K562 (cell line): ENCODE measurements at regions not wholly inside any gene's neighbourhood (a gene's known extent, or its start where the extent isn't known, plus 50 kb on each side); places are given as distances from the start of the nearest gene placed in this dataset.

Experiments
- ADNP ChIP-seq: fragments of 200-800 bp; sonication (Bioruptor generic); IDR thresholded peaks from 2 replicates; pipeline ENCODE4 v1.6.1; 2016; ENCODE audit warnings: missing genetic modification characterization, missing compliant biosample characterization
- ARNT ChIP-seq, 2 experiments: fragments of 450-650 bp; IDR thresholded peaks; 2 replicates each; pipeline ENCODE4 v1.6.1; 2016; ENCODE audit warnings: mild to moderate bottlenecking in 1 of 2
- CBFB ChIP-seq: sonication (generic); formaldehyde crosslinking; IDR thresholded peaks from 2 replicates; pipeline ENCODE4 v1.4.0; 2020; ENCODE audit warnings: mild to moderate bottlenecking, missing genetic modification reagents
- CCNT2 ChIP-seq: IDR thresholded peaks from 2 replicates; pipeline ENCODE4 v1.6.1; 2011; ENCODE audit warnings: borderline replicate concordance, low read depth, mild to moderate bottlenecking, moderate library complexity, mixed read lengths, low read length; ENCODE audit not compliant: insufficient read length; ENCODE audit errors: extremely low read depth
- COPS2 ChIP-seq: fragments of 450-650 bp; conservative IDR thresholded peaks from 2 replicates; pipeline ENCODE4 v1.6.1; 2016; ENCODE audit warnings: mild to moderate bottlenecking, moderate library complexity
- FOXK2 ChIP-seq, 2 experiments: fragments of 450-650 bp; IDR thresholded peaks in 1 of 2; conservative IDR thresholded peaks in 1 of 2; 2 replicates each; pipeline ENCODE4 v1.6.1; 2016; ENCODE audit warnings: low read depth in 2 of 2, mild to moderate bottlenecking in 1 of 2
- FOXM1 ChIP-seq, 2 experiments: fragments of 450-650 bp in 1 of 2; sonication (generic) in 1 of 2; formaldehyde crosslinking in 1 of 2; IDR thresholded peaks; 2 replicates each; pipeline versions ENCODE4 v1.6.1 to v1.9.0; 2017 to 2022; ENCODE audit warnings: low read depth in 2 of 2, mild to moderate bottlenecking in 2 of 2, missing genetic modification reagents in 1 of 2, moderate library complexity in 1 of 2
- FOXP1 ChIP-seq: sonication (generic); formaldehyde crosslinking; IDR thresholded peaks from 2 replicates; pipeline ENCODE4 v1.8.0; 2022; ENCODE audit warnings: mild to moderate bottlenecking, missing genetic modification reagents
- HDAC3 ChIP-seq: fragments of 450-650 bp; IDR thresholded peaks from 2 replicates; pipeline ENCODE4 v1.6.1; 2018; ENCODE audit warnings: borderline replicate concordance, mild to moderate bottlenecking, moderate library complexity; ENCODE audit not compliant: partially characterized antibody
- IRF9 ChIP-seq: fragments of 450-650 bp; IDR thresholded peaks from 2 replicates; pipeline ENCODE4 v1.6.1; 2016; ENCODE audit warnings: missing biosample characterization, missing genetic modification characterization
- JUNB ChIP-seq: fragments of 450-650 bp; formaldehyde crosslinking; conservative IDR thresholded peaks from 2 replicates; pipeline ENCODE4 v1.4.0; 2020; ENCODE audit warnings: mild to moderate bottlenecking
- L3MBTL2 ChIP-seq: fragments of 450-650 bp; IDR thresholded peaks from 2 replicates; pipeline ENCODE4 v1.6.1; 2016; ENCODE audit warnings: mild to moderate bottlenecking, moderate library complexity
- MAFG ChIP-seq: fragments of 450-650 bp; conservative IDR thresholded peaks from 2 replicates; pipeline ENCODE4 v1.6.1; 2016; ENCODE audit warnings: missing genetic modification characterization, missing compliant biosample characterization
- MAX ChIP-seq: sonication (generic); formaldehyde crosslinking; IDR thresholded peaks from 2 replicates; pipeline ENCODE4 v1.9.0; 2022; ENCODE audit warnings: mild to moderate bottlenecking, missing genetic modification reagents
- MNT ChIP-seq, 2 experiments: fragments of 450-650 bp; conservative IDR thresholded peaks; 2 replicates each; pipeline ENCODE4 v1.6.1; 2017; ENCODE audit warnings: mild to moderate bottlenecking in 2 of 2, moderate library complexity in 2 of 2
- MTA1 ChIP-seq: fragments of 450-650 bp; IDR thresholded peaks from 2 replicates; pipeline ENCODE4 v1.6.1; 2017; ENCODE audit warnings: borderline replicate concordance
- POLR2A ChIP-seq: fragments of 450-650 bp; conservative IDR thresholded peaks from 2 replicates; pipeline ENCODE4 v1.6.1; 2016
- RAD51 ChIP-seq: fragments of 450-650 bp; IDR thresholded peaks from 2 replicates; pipeline ENCODE4 v1.7.1; 2016; ENCODE audit warnings: low read depth, mild to moderate bottlenecking, borderline replicate concordance
- SIN3A ChIP-seq, 2 experiments: fragments of 150-350 bp in 1 of 2; IDR thresholded peaks; 2 replicates each; pipeline ENCODE4 v1.6.1; 2011 to 2016; ENCODE audit warnings: borderline replicate concordance in 2 of 2, low read depth in 2 of 2, low read length in 2 of 2, mild to moderate bottlenecking in 2 of 2, moderate library complexity in 2 of 2; ENCODE audit not compliant: control insufficient read depth in 1 of 2
- TGIF2 ChIP-seq: sonication (generic); formaldehyde crosslinking; IDR thresholded peaks from 2 replicates; pipeline ENCODE4 v1.8.1; 2022; ENCODE audit warnings: mild to moderate bottlenecking, missing genetic modification reagents, moderate library complexity
- ZNF121 ChIP-seq: sonication (generic); formaldehyde crosslinking; conservative IDR thresholded peaks from 2 replicates; pipeline ENCODE4 v1.8.0; 2022; ENCODE audit warnings: missing genetic modification reagents
- ZNF133 ChIP-seq: fragments of 250-450 bp; sonication (Bioruptor Pico); IDR thresholded peaks from 2 replicates; pipeline ENCODE4 v1.4.0; 2020; ENCODE audit warnings: mild to moderate bottlenecking
- ZNF347 ChIP-seq: fragments of 450-650 bp; formaldehyde crosslinking; IDR thresholded peaks from 2 replicates; pipeline ENCODE4 v1.4.0; 2020; ENCODE audit warnings: low read depth, mild to moderate bottlenecking, moderate library complexity
- ZNF507 ChIP-seq: conservative IDR thresholded peaks from 2 replicates; pipeline ENCODE4 v1.6.1; 2017; ENCODE audit warnings: missing genetic modification characterization, missing compliant biosample characterization
- ZNF79 ChIP-seq: fragments of 250-450 bp; sonication (Bioruptor Pico); IDR thresholded peaks from 2 replicates; pipeline ENCODE4 v1.4.0; 2020; ENCODE audit warnings: low read depth, mild to moderate bottlenecking, moderate library complexity

GRCh38 chr11:69382131-69383128 lies 88.5 kb downstream of the MYEOV start (continued):
- TF ChIP-seq CBFB (0 out of 2 replicates have a peak, but pooled peaks have one; percentile 6), HDAC3 (no peak), MAFG (tag) (peak; percentile 86), IRF9 (tag) (0 out of 2 replicates have a peak, but pooled peaks have one; percentile 37), ZNF79 (CRISPR knock-in tag) (no peak), CCNT2 (no peak), COPS2 (no peak), FOXP1 (no peak; the same call in 1 of the 2 replicates), SIN3A (IDR thresholded peaks at IDR 0.05; ENCODE audit: borderline replicate concordance in 2 of 2, control insufficient read depth in 1 of 2, low read depth in 2 of 2, low read length in 2 of 2) (peak; percentile 46 to 69; a peak in 1 of 4 replicates), ZNF133 (CRISPR knock-in tag) (no peak), MTA1 (peak; percentile 25; the same call in 1 of the 2 replicates), MAX (CRISPR knock-in tag) (peak; percentile 62), L3MBTL2 (peak; percentile 82; the same call in 1 of the 2 replicates), JUNB (CRISPR knock-in tag) (no peak), ZNF347 (CRISPR knock-in tag) (no peak), TGIF2 (CRISPR knock-in tag) (no peak), FOXM1 (IDR thresholded peaks at IDR 0.05; ENCODE audit: low read depth) (no peak), FOXM1 (CRISPR knock-in tag; IDR thresholded peaks at IDR 0.05; ENCODE audit: low read depth) (peak; percentile 51; the same call in 1 of the 2 replicates), ARNT (IDR thresholded peaks at IDR 0.05) (peak in 1 of 2 experiments; percentile 38; a peak in 1 of 4 replicates), ZNF121 (CRISPR knock-in tag) (no peak), MNT (conservative IDR thresholded peaks at IDR 0.05) (peak; percentile 59 to 79; a peak in 3 of 4 replicates), POLR2A (peak; percentile 87), ZNF507 (tag) (no peak), FOXK2 (conservative IDR thresholded peaks at IDR 0.05 in 1 of 2, IDR thresholded peaks at IDR 0.05 in 1 of 2; ENCODE audit: low read depth in 2 of 2) (peak; percentile 13 to 46; a peak in 2 of 4 replicates), RAD51 (peak; percentile 96), ADNP (no peak; the same call in 1 of the 2 replicates)
